ENCODE measurements at regions not wholly inside any gene's neighbourhood (a gene's known extent, or its start where the extent isn't known, plus 50 kb on each side); places are given as distances from the start of the nearest gene placed in this dataset.

DNA sequence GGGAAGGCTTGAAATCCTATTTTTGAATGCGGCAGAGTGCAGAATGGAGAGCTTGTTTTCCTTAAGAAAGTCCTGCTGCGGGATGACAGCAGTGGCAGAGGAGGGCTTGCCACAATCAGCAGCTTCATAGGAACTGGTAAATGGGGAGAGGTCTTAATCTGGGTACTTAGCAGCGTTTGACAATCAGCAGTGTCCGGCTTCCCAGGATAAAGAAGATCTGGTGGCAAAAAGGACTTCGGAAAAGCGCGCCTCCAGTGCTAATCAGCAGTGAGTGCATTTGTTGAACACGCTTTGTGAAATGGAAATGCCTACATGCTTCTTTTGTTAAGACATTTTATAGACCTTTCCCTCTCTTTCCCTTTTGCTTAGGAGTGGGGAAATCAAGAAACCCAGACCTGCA is 735.7 kb downstream of the QKI start:
- DNase-seq (ENCODE audit: low spot score) (no peak), ATAC-seq (no peak), FAIRE-seq (no peak)
- ChIA-PET CTCF (ENCODE audit: low intra/inter-chr PET ratio, low total read pairs) (no interaction called here), POLR2A (no interaction called here)
- Histone ChIP-seq H3K4me3 (replicated peaks in 1 of 3; ENCODE audit: insufficient read depth in 1 of 3, low read depth in 2 of 3, low read length in 3 of 3) (no peak overlapping the region), H4K20me1 (ENCODE audit: insufficient read depth, low read length) (no peaks in the 10 kb centered on the region), H2AFZ (ENCODE audit: low read length) (no peak overlapping the region), H3K9ac (ENCODE audit: insufficient read depth, low read depth, low read length) (no peak overlapping the region), H3K4me1 (ENCODE audit: insufficient read depth, low read length) (no peaks in the 10 kb centered on the region), H3K79me2 (ENCODE audit: insufficient read depth, low read length) (no peaks in the 10 kb centered on the region), H3K27ac (ENCODE audit: extremely low read length, insufficient read depth, low read length) (no peak overlapping the region), H3K4me2 (ENCODE audit: low read depth, low read length) (no peak overlapping the region), H3K9me3 (ENCODE audit: low read length) (no peaks in the 10 kb centered on the region), H3K27me3 (ENCODE audit: control insufficient read depth in 1 of 2, insufficient read depth in 2 of 2, low read length in 2 of 2) (no peaks in the 10 kb centered on the region; a peak in 1 of 5 replicates), H3K36me3 (replicated peaks in 1 of 2; ENCODE audit: control insufficient read depth in 1 of 2, insufficient read depth in 2 of 2, low read length in 2 of 2) (no peaks in the 10 kb centered on the region)
- TF ChIP-seq, protein P1, sequence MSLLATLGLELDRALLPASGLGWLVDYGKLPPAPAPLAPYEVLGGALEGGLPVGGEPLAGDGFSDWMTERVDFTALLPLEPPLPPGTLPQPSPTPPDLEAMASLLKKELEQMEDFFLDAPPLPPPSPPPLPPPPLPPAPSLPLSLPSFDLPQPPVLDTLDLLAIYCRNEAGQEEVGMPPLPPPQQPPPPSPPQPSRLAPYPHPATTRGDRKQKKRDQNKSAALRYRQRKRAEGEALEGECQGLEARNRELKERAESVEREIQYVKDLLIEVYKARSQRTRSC (CRISPR knock-in tag; IDR thresholded peaks at IDR 0.05; ENCODE audit: low read depth) = no peak
- TF ChIP-seq MED13 (CRISPR knock-in tag; IDR thresholded peaks at IDR 0.05) = no peak
- TF ChIP-seq JARID2 (CRISPR knock-in tag; IDR thresholded peaks at IDR 0.05; ENCODE audit: insufficient replicate concordance) = no peak
- TF ChIP-seq, protein P2, sequence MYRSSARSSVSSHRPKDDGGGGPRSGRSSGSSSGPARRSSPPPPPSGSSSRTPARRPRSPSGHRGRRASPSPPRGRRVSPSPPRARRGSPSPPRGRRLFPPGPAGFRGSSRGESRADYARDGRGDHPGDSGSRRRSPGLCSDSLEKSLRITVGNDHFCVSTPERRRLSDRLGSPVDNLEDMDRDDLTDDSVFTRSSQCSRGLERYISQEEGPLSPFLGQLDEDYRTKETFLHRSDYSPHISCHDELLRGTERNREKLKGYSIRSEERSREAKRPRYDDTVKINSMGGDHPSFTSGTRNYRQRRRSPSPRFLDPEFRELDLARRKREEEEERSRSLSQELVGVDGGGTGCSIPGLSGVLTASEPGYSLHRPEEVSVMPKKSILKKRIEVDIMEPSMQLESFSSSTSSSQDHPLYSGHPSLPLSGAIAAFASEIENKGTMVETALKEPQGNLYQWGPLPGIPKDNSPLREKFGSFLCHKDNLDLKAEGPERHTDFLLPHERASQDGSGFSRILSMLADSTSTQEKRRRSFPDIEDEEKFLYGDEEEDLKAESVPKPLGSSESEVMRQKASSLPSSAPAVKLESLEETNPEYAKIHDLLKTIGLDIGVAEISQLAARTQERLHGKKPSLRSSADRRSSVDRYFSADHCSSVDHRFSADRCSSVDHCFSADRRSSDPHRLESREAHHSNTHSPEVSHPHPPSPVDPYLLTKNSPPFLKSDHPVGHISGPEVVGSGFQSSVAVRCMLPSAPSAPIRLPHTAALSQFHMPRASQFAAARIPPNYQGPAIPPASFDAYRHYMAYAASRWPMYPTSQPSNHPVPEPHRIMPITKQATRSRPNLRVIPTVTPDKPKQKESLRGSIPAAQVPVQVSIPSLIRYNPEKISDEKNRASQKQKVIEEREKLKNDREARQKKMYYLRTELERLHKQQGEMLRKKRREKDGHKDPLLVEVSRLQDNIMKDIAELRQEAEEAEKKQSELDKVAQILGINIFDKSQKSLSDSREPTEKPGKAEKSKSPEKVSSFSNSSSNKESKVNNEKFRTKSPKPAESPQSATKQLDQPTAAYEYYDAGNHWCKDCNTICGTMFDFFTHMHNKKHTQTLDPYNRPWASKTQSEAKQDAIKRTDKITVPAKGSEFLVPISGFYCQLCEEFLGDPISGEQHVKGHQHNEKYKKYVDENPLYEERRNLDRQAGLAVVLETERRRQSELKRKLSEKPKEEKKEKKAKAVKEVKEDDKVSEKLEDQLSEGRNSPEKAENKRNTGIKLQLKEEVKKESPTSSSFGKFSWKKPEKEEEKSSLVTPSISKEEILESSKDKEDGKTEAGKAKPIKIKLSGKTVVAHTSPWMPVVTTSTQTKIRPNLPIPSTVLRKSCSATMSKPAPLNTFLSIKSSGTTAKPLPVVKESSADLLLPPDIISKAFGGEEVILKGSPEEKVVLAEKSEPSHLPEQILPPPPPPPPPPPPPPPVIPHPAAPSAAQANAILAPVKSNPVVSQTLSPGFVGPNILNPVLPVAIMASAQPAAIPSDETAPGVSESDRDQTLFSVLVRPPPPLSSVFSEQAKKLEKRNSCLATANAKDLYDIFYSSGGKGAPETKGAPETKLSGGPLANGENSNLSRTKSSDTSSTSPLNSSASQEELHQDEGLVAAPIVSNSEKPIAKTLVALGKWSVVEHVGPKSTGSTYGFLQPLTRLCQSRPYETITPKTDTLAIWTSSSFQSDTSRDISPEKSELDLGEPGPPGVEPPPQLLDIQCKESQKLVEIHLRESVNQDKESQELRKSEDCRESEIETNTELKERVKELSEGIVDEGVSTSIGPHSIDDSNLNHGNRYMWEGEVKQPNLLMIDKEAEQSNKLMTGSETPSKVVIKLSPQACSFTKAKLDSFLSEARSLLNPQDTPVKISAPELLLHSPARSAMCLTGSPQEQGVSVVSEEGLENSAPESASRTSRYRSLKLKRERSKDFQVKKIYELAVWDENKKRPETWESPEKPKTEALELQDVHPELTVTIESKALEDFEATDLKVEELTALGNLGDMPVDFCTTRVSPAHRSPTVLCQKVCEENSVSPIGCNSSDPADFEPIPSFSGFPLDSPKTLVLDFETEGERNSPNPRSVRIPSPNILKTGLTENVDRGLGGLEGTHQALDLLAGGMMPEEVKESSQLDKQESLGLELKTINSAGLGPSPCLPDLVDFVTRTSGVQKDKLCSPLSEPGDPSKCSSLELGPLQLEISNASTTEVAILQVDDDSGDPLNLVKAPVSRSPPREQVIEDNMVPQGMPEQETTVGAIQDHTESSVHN (CRISPR knock-in tag; IDR thresholded peaks at IDR 0.05) = no peak
- 18% methylated on average over 8 of the region's 8 CpGs for WGBS (ENCODE audit: low lambda C conversion rate)
- in situ Hi-C loops (cut with HindIII; ENCODE audit: extremely low pct_ligation_motif_present, low pct_unique_long_range_greater_than_20kb) = no loop called here
- no TSS peak for BruUV-seq (replicated peaks)
- intact Hi-C loops (cut with micrococcal nuclease; ENCODE audit: unreplicated experiment) = no loop called here

All from HepG2 (cell line).